LNCAP (cell line): ENCODE measurements at regions not wholly inside any gene's neighbourhood (a gene's known extent, or its start where the extent isn't known, plus 50 kb on each side); places are given as distances from the start of the nearest gene placed in this dataset.
A peak's percentile ranks its signal among the peaks of the same experiment; 100 is the strongest.

Source experiments
- CTCF ChIP-seq: fragments of 450-650 bp; IDR thresholded peaks from 2 replicates; pipeline ENCODE4 v1.5.1; 2017; ENCODE audit warnings: mild to moderate bottlenecking

- TF ChIP-seq CTCF: no peak
Measured at GRCh38 chr6:100096341-100096740, 102.3 kb upstream of the MCHR2 start.

GRCh38 chr6:100093405-100093804 lies 99.4 kb upstream of the MCHR2 start:
- no peak for TF ChIP-seq CTCF

- no peak for TF ChIP-seq CTCF
Measured at GRCh38 chr6:100088009-100088408, 94.0 kb upstream of the MCHR2 start.

GRCh38 chr6:100084991-100085364 lies 91.0 kb upstream of the MCHR2 start:
- TF ChIP-seq CTCF: no peak

GRCh38 chr6:100084316-100084990 lies 90.4 kb upstream of the MCHR2 start:
- TF ChIP-seq CTCF: no peak

GRCh38 chr6:100078509-100078908 lies 84.5 kb upstream of the MCHR2 start:
- TF ChIP-seq CTCF: peak; percentile 78

- TF ChIP-seq CTCF: no peak
Measured at GRCh38 chr6:100065348-100065747, 71.3 kb upstream of the MCHR2 start.

GRCh38 chr6:100062621-100063020 lies 68.6 kb upstream of the MCHR2 start:
- no peak for TF ChIP-seq CTCF
